IgD-negative memory B cell (primary cell): ENCODE measurements at regions not wholly inside any gene's neighbourhood (a gene's known extent, or its start where the extent isn't known, plus 50 kb on each side); places are given as distances from the start of the nearest gene placed in this dataset.

ENCODE experiments used
- H3K27ac Mint-ChIP-seq, 3 donors: one replicate each; pipeline ENCODE4 v1.8.0; 2020 to 2022; ENCODE audit warnings: mild to moderate bottlenecking in 3 of 3, mixed read lengths in 3 of 3, moderate library complexity in 1 of 3
- H3K27me3 Mint-ChIP-seq: one replicate; pipeline ENCODE4 v1.8.0; 2021; ENCODE audit warnings: mixed read lengths
- H3K36me3 Mint-ChIP-seq: one replicate; pipeline ENCODE4 v1.8.0; 2020; ENCODE audit warnings: mild to moderate bottlenecking, mixed read lengths
- H3K4me1 Mint-ChIP-seq, 3 donors: one replicate each; pipeline ENCODE4 v1.8.0; 2020 to 2022; ENCODE audit warnings: mixed read lengths in 3 of 3, mild to moderate bottlenecking in 1 of 3
- H3K4me3 Mint-ChIP-seq, 4 donors: one replicate each; pipeline ENCODE4 v1.8.0; 2020 to 2022; ENCODE audit warnings: mild to moderate bottlenecking in 4 of 4, mixed read lengths in 4 of 4, moderate library complexity in 3 of 4
- H3K9me3 Mint-ChIP-seq, 3 donors: one replicate each; pipeline ENCODE4 v1.8.0; 2020 to 2021; ENCODE audit warnings: mixed read lengths in 3 of 3, mild to moderate bottlenecking in 1 of 3

- Mint-ChIP-seq H3K27me3 (peaks cover 5% of the 10 kb centered on the region), H3K4me1 (no peaks in the 10 kb centered on the region), H3K36me3 (no peaks in the 10 kb centered on the region), H3K27ac (peak overlapping the region in 1 of 3 donors; percentile 1), H3K4me3 (no peak overlapping the region), H3K9me3 (peaks cover 0 to 5% (median 5%) of the 10 kb centered on the region in 3 donors)
Measured at GRCh38 chr7:96388620-96389383, 66.9 kb upstream of the SLC25A13 start.

GRCh38 chr7:96388166-96388565 lies 66.3 kb upstream of the SLC25A13 start:
- H3K27me3 Mint-ChIP-seq, result peaks cover 5% of the 10 kb centered on the region
- peak overlapping the region in 1 of 3 donors; percentile 1 for H3K27ac Mint-ChIP-seq
- no peaks in the 10 kb centered on the region for H3K4me1 Mint-ChIP-seq
- no peaks in the 10 kb centered on the region for H3K36me3 Mint-ChIP-seq
- peaks cover 0 to 5% (median 0%) of the 10 kb centered on the region in 3 donors for H3K9me3 Mint-ChIP-seq
- H3K4me3 Mint-ChIP-seq, result no peak overlapping the region

GRCh38 chr7:96380111-96380512 lies 58.2 kb upstream of the SLC25A13 start:
- no peaks in the 10 kb centered on the region for H3K27me3 Mint-ChIP-seq
- H3K27ac Mint-ChIP-seq, result no peak overlapping the region
- H3K36me3 Mint-ChIP-seq, result no peaks in the 10 kb centered on the region
- H3K9me3 Mint-ChIP-seq, result no peaks in the 10 kb centered on the region
- no peaks in the 10 kb centered on the region for H3K4me1 Mint-ChIP-seq
- H3K4me3 Mint-ChIP-seq, result no peak overlapping the region

- H3K36me3 Mint-ChIP-seq, result peaks cover 2% of the 10 kb centered on the region
Measured at GRCh38 chr7:96377399-96377798, 55.5 kb upstream of the SLC25A13 start.

More at GRCh38 chr7:96377399-96377798, 55.5 kb upstream of the SLC25A13 start:
- Mint-ChIP-seq H3K4me1 (no peaks in the 10 kb centered on the region), H3K27me3 (no peaks in the 10 kb centered on the region), H3K27ac (no peak overlapping the region), H3K9me3 (no peaks in the 10 kb centered on the region), H3K4me3 (no peak overlapping the region)
